Ovary (tissue), 7 donors: ENCODE measurements at regions not wholly inside any gene's neighbourhood (a gene's known extent, or its start where the extent isn't known, plus 50 kb on each side); places are given as distances from the start of the nearest gene placed in this dataset. TPM values are rescaled to one million over a fixed set of nuclear protein-coding genes. Genes with fewer than 3 reads are reported as not detected.
"Not testable (repeated sequence)": the region's sequence is repeated elsewhere in the genome, so short reads cannot be mapped to it uniquely, and the experiment has no call there.

ENCODE experiments used
- DNase-seq, 5 donors: peaks; one replicate each; pipeline ENCODE4 v3.0.0-alpha.2; 2019 to 2020
- H3K27ac ChIP-seq, 2 donors: fragments of 200-600 bp; one replicate each; pipeline versions ENCODE4 v1.5.1 to v1.8.0; 2019 to 2022
- H3K27me3 ChIP-seq: fragments of 200-600 bp; one replicate; pipeline ENCODE4 v1.8.0; 2022
- H3K36me3 ChIP-seq: fragments of 200-600 bp; sonication (generic); one replicate; pipeline ENCODE4 v1.5.1; 2019
- H3K4me1 ChIP-seq: one replicate; pipeline ENCODE4 v1.8.1; 2013; ENCODE audit warnings: mild to moderate bottlenecking, moderate library complexity; ENCODE audit not compliant: insufficient read depth
- H3K4me3 ChIP-seq: fragments of 200-600 bp; sonication (generic); one replicate; pipeline ENCODE4 v1.5.1; 2017
- H3K9me3 ChIP-seq, 2 donors: fragments of 200-600 bp in 1 of 2; sonication (generic) in 1 of 2; one replicate each; pipeline versions ENCODE4 v1.5.1 to v1.8.1; 2013 to 2019; ENCODE audit warnings: mild to moderate bottlenecking in 1 of 2, moderate library complexity in 1 of 2
- POLR2A ChIP-seq: fragments of 450-650 bp; IDR thresholded peaks from one replicate; pipeline ENCODE4 v1.6.1; 2017; ENCODE audit warnings: antibody characterized with exemption, mild to moderate bottlenecking, moderate library complexity
- WGBS, 3 donors: extraction: QIAGEN DNeasy Blood & Tissue Kit in 1 of 3; methylation state at CpG; one replicate each; pipeline versions ENCODE4 v1.1.5 to v1.1.7; 2013 to 2017; 5-methylcytosine and 5-hydroxymethylcytosine counted together
- intact Hi-C, 4 donors: fragments of 100-400 bp; cut with DNase I; formaldehyde crosslinking; loops; one replicate each; pipeline versions ENCODE4 v1.11.0 to v1.15.1; 2022 to 2023
- small RNA-seq: library from RNA; depleted of rRNA; stranded (forward); fragments of <200 nt; gene quantifications from one replicate; pipeline ENCODE3, GENCODE V24; 2016
- donor health status: DM: no; HTN: no; CAD: no; lungs with moderate emphysema.
- donor health status: DM: no; HTN: no; CAD: no.
- donor health status: Bipolar disorder and iron deficiency.
- donor health status: DM: no; HTN: no; CAD: no.
- donor health status: DM: yes; HTN: yes; CAD: no.

GRCh38 chr16:29074554-29075402 is 89.9 kb downstream of the LAT start:
- not testable (repeated sequence) for H3K9me3 ChIP-seq

GRCh38 chr16:29062235-29062634 is 77.4 kb downstream of the LAT start:
- WGBS, 3 donors, result no CpG with 5 or more reads among the region's 4 CpGs
- H3K27me3 ChIP-seq, H3K4me1 ChIP-seq, H3K4me3 ChIP-seq, H3K36me3 ChIP-seq, H3K9me3 ChIP-seq, H3K27ac ChIP-seq, intact Hi-C loops, DNase-seq: not testable (repeated sequence)

More at GRCh38 chr16:29074554-29075402, 89.9 kb downstream of the LAT start:
- peak overlapping the region in 1 of 2 donors; percentile 86 for H3K27ac ChIP-seq
- H3K36me3 ChIP-seq, intact Hi-C loops, H3K27me3 ChIP-seq, H3K4me1 ChIP-seq: not testable (repeated sequence)
- WGBS, 3 donors, result 11 to 15% (median 15%) methylated on average over 34 to 38 of the region's 38 CpGs
- peak; percentile 20 for TF ChIP-seq POLR2A
- DNase-seq, result peak; percentile 46 to 66 (median 51)
- H3K4me3 ChIP-seq, result peak overlapping the region; percentile 37

GRCh38 chr16:29061467-29061921 is 76.6 kb downstream of the LAT start:
- H3K4me3 ChIP-seq, intact Hi-C loops, DNase-seq, H3K9me3 ChIP-seq, H3K27me3 ChIP-seq, H3K4me1 ChIP-seq, H3K36me3 ChIP-seq, H3K27ac ChIP-seq: not testable (repeated sequence)
- 90% methylated on average over 3 of the region's 7 CpGs; no CpG with 5 or more reads in 2 of the 3 donors for WGBS, 3 donors

- H3K27ac ChIP-seq, H3K4me3 ChIP-seq, DNase-seq, H3K9me3 ChIP-seq, H3K27me3 ChIP-seq, H3K4me1 ChIP-seq, H3K36me3 ChIP-seq, intact Hi-C loops: not testable (repeated sequence)
- WGBS, 3 donors, result 89 to 93% (median 90%) methylated on average over 12 to 35 of the region's 53 CpGs
These were observed 75.4 kb downstream of the LAT start for GRCh38 chr16:29060022-29060810.

GRCh38 chr16:29059575-29059974 is 74.7 kb downstream of the LAT start:
- 0% methylated on average over 1 of the region's 5 CpGs; no CpG with 5 or more reads in 2 of the 3 donors for whole genome bisulfite sequencing, 3 donors
- H3K4me1 ChIP-seq, H3K9me3 ChIP-seq, H3K27me3 ChIP-seq, intact Hi-C loops, DNase-seq, H3K27ac ChIP-seq, H3K4me3 ChIP-seq, H3K36me3 ChIP-seq: not testable (repeated sequence)

Small RNA genes lying in the stretch of these regions (small RNA-seq; reads per million reads assigned to genes)
- not detected for gene AC025279.1
- not detected for gene SNX29P2
